Activated T-helper 17 cell treated with anti-CD3 and anti-CD28 coated beads, Interleukin-2, amount 50 U/mL, for 72 hours (primary cell): ENCODE measurements at regions not wholly inside any gene's neighbourhood (a gene's known extent, or its start where the extent isn't known, plus 50 kb on each side); places are given as distances from the start of the nearest gene placed in this dataset.

Source experiments
- ATAC-seq: fragments of 150-1000 bp; cut with Tn5 transposase; replicated peaks from 2 replicates; pipeline ENCODE4 v1.10.0; 2021; ENCODE audit warnings: mild to moderate bottlenecking, moderate library complexity
- H3K27ac Mint-ChIP-seq: one replicate; pipeline ENCODE4 v1.8.0; 2022; ENCODE audit warnings: mixed read lengths
- H3K27me3 Mint-ChIP-seq: one replicate; pipeline ENCODE4 v1.8.0; 2022; ENCODE audit warnings: mixed read lengths
- H3K36me3 Mint-ChIP-seq: one replicate; pipeline ENCODE4 v1.8.0; 2022; ENCODE audit warnings: low read depth, mild to moderate bottlenecking, mixed read lengths
- H3K4me1 Mint-ChIP-seq: one replicate; pipeline ENCODE4 v1.8.0; 2022; ENCODE audit warnings: mixed read lengths
- H3K4me3 Mint-ChIP-seq: one replicate; pipeline ENCODE4 v1.8.0; 2022; ENCODE audit warnings: mild to moderate bottlenecking, mixed read lengths
- H3K9me3 Mint-ChIP-seq: one replicate; pipeline ENCODE4 v1.8.0; 2022; ENCODE audit warnings: mixed read lengths

DNA sequence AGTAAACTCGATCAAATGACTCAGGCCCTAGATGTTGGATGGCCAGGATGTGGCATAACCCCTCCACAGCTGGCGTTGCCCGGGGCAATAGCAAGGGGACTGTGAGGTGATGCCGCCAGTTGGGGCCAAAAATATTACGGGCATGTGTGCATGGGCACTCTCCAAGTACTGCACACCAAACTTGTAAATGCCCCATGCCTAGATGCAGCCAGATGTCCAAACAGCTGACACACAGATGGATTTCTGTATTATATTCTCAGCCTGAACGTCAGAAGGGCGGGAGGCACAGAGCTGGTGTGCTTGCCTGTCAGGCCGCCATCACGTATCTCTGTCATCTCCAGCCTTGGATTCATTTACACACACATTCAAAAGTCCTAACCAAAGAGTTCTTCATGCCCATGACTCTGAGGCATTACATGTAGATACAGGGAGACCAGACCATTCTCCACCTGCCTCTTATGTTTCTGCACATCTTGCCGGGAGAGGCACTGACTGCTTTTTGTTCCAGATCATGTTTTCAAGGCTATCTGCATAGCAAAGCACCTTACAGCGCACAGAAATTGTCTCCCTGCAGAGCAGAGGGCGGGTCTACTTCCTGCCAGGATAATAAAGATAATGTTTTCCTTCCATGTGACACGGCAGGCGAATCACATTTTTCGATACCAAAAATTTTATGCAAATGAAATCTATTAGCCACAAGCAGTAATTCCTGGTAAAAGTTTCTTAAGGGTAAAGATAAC is 200.9 kb upstream of the ADAMTS16 start:
- H3K4me3 Mint-ChIP-seq, result no peak overlapping the region
- no peaks in the 10 kb centered on the region for H3K27me3 Mint-ChIP-seq
- no peaks in the 10 kb centered on the region for H3K36me3 Mint-ChIP-seq
- no peaks in the 10 kb centered on the region for H3K9me3 Mint-ChIP-seq
- no peak overlapping the region for H3K27ac Mint-ChIP-seq
- no peaks in the 10 kb centered on the region for H3K4me1 Mint-ChIP-seq
- no peak for ATAC-seq

DNA sequence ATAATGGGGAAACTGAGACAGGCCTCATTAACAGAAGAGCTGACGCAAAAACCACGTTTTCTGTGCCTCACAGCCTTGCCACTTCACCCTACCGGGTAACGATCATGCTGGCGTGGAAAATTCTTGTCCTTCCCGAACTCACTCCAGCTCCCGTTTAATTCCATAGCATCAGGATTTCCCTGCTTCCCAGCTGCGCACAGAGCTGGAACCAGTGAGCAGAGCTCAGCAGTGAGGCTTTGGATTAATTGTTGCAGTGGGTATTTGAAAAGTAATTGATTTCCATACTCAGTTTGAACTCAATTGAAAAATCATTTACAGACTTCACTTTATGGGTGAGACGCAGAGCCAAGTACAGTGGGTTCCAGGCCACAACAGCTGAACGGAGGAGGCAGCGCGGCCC is 199.0 kb upstream of the ADAMTS16 start:
- ATAC-seq, result no peak
- no peak overlapping the region for H3K4me3 Mint-ChIP-seq
- H3K27me3 Mint-ChIP-seq, result no peaks in the 10 kb centered on the region
- H3K36me3 Mint-ChIP-seq, result no peaks in the 10 kb centered on the region
- no peaks in the 10 kb centered on the region for H3K9me3 Mint-ChIP-seq
- no peaks in the 10 kb centered on the region for H3K4me1 Mint-ChIP-seq
- no peak overlapping the region for H3K27ac Mint-ChIP-seq

DNA sequence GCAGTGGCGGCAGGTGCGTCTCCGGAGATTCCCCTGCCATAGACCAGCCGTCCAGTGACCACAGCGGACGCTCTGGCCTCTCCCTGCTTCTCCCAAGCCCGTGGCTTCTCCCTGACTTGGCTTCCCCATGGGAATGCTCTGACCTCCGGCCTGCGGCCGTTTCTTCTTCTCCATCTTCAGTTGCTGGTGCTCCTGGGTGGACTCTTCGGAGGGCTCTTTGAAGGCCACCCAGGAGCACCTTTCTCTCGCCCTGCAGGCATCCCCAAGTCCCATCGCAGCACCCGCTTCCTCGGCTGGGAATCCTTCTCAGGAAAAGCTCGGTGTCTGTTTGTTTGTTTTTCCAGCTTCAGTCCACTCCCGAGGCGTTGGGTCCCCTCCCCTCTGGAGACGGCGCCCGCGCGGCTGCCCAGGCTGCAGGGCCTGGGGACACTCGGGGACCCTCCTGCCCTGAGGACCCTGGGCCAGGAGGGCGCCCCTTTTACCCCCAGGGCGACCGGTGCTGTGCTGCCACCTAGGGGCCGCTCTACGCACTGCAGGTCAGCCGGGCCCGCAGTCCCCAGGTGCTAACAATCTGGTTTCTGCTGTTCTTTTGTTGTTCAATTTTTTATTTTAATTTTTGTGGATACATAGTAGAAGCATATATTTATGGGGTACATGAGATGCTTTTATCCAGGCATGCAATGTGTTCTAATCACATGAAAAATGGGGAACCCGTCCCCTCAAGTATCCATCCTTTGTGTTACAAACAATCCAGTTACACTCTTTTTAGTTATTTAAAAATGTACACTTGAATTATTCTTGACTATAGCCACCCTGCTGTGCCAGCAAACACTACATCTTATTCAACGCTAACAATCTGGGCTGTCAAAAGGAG is 197.9 kb upstream of the ADAMTS16 start:
- no peaks in the 10 kb centered on the region for H3K9me3 Mint-ChIP-seq
- no peak overlapping the region for H3K27ac Mint-ChIP-seq
- H3K4me3 Mint-ChIP-seq, result no peak overlapping the region
- H3K36me3 Mint-ChIP-seq, result no peaks in the 10 kb centered on the region
- no peaks in the 10 kb centered on the region for H3K27me3 Mint-ChIP-seq
- H3K4me1 Mint-ChIP-seq, result no peaks in the 10 kb centered on the region
- ATAC-seq, result no peak

DNA sequence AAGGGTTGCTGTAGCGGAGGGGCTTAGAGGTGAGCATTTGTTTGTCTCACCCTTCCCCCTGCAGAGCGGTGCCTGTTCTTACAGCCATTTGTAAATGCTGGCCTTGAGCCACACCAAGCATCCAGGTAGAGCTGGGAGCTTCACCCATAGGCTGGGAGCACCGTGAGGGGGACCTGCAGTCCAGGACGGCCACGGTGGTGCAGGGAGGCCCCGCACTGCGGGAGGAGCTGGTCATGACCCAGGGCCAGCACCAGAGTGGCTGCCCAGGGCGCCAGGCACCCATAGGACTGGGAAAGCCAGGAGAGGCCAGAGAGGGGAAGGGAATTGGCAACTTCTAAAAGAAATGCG is 197.3 kb upstream of the ADAMTS16 start:
- no peaks in the 10 kb centered on the region for H3K27me3 Mint-ChIP-seq

DNA sequence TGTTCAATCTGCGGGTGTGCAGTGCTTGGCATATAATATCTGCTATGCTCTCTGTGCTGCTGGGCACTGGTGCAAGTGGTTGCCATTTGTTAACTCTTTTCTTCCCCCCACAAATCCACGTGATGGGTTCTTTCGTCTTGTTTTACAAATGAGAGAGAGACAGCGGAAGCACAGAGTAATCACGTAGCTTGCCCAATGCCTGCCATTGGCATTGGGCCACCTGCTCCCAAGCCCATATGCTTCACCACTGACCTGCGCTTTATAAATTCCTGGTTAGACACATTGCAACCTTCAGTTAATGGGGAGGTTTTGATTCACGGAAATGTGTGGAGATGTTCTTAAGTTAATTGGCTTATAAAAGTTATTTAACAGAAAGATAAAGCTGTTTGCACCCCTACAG is 194.8 kb upstream of the ADAMTS16 start:
- Mint-ChIP-seq H3K9me3 (no peaks in the 10 kb centered on the region), H3K27me3 (no peaks in the 10 kb centered on the region), H3K4me1 (no peaks in the 10 kb centered on the region), H3K36me3 (no peaks in the 10 kb centered on the region), H3K4me3 (no peak overlapping the region), H3K27ac (no peak overlapping the region)
- no peak for ATAC-seq

More for the DNA sequence above, 197.3 kb upstream of the ADAMTS16 start:
- Mint-ChIP-seq H3K9me3 (no peaks in the 10 kb centered on the region), H3K4me3 (no peak overlapping the region), H3K36me3 (no peaks in the 10 kb centered on the region), H3K27ac (no peak overlapping the region), H3K4me1 (no peaks in the 10 kb centered on the region)
- no peak for ATAC-seq

DNA sequence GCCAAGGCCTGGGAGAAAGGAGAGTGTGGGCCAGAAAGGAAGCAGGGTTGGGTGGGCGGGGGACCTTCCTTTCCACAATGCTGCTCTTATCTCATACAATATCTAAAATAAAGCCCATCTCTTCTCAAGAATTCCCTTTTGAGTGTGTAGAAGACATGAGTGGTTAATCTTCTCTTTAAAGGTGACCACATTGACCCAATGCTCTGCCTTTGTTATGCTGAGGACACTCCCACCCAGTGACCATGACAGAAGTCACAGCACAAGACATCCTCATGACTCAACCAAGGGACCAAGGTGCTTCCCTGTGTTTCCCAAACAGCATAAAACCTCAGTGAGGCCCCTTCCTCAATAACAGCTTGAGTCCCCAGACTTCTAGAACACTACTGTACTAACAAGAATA is 193.0 kb upstream of the ADAMTS16 start:
- Mint-ChIP-seq H3K4me3 (no peak overlapping the region), H3K4me1 (no peaks in the 10 kb centered on the region), H3K9me3 (no peaks in the 10 kb centered on the region), H3K36me3 (no peaks in the 10 kb centered on the region), H3K27ac (no peak overlapping the region), H3K27me3 (no peaks in the 10 kb centered on the region)
- ATAC-seq, result no peak

DNA sequence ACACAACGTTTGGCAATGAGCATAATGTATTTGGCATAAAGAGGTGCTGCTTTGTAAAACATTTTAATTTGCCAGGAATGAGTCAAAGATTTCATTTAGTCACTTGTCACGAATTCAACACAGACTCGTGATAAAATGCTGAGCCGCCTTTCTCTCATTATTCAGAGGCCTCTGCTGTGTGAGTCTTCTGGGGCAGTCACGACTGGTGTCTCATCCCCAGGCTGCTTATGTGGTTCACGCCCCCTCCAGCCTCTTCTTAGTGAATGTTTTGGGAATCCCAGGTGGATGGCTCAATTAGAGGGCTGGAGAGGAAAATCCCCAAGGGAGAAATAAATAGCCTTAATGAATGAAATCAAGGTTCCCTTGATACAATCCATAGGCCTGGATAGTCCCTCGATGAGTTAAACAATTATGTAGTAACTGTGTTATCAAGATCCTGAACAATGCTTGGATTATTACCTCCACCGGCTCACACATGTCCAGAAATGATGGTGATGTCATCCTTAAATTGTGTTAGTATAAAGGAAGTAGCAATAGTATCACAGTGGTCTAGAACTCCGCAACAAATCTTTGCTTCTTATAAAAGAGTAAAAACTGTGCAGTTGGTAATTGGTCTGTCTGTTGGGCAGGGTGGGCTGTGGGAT is 192.1 kb upstream of the ADAMTS16 start:
- H3K27ac Mint-ChIP-seq, result no peak overlapping the region
- H3K4me1 Mint-ChIP-seq, result no peaks in the 10 kb centered on the region
- H3K9me3 Mint-ChIP-seq, result no peaks in the 10 kb centered on the region
- H3K36me3 Mint-ChIP-seq, result no peaks in the 10 kb centered on the region
- no peak for ATAC-seq
- no peak overlapping the region for H3K4me3 Mint-ChIP-seq
- H3K27me3 Mint-ChIP-seq, result no peaks in the 10 kb centered on the region

DNA sequence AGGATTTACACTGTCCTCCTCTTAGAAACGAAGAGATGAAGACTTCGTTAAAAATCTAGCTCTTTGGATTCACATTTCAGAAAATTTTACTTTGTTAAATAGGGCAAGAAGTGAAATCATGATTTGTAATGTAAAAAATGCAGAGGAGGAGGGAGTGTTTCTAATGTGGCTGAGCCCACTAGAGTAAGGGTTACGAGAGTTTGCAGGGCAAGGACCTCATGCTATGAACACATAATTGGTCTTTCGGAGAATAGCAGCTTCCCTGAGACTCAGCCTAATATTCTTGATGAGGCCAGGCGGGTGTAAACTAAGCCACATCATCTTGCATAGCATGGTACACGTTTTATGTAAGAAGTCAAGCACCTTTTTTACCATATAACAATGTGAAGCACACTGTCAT is 191.0 kb upstream of the ADAMTS16 start:
- Mint-ChIP-seq H3K9me3 (no peaks in the 10 kb centered on the region), H3K4me1 (no peaks in the 10 kb centered on the region)

DNA sequence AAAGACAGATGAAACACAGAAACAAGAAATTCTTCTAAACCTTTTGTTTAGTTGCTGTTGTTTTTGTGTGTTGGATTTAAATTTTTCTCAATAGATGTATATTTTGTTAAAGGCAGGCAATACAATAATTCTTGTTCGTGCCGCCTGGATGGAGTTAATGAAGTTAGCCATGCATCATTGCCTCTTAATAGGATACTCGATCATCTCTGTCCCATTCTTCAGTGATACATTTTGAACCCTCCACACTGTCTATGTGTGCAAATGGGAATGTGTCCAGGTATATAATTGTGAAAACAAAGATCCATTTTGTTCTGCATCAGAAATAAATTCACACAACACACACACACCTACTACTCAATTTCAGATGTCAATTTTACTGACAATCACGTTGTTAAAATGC is 186.6 kb upstream of the ADAMTS16 start:
- peaks cover 3% of the 10 kb centered on the region for H3K27me3 Mint-ChIP-seq
- H3K4me3 Mint-ChIP-seq, result no peak overlapping the region
- H3K27ac Mint-ChIP-seq, result no peak overlapping the region
- H3K36me3 Mint-ChIP-seq, result no peaks in the 10 kb centered on the region
- no peaks in the 10 kb centered on the region for H3K4me1 Mint-ChIP-seq
- no peak for ATAC-seq
- peaks cover 13% of the 10 kb centered on the region for H3K9me3 Mint-ChIP-seq

More for the DNA sequence above, 191.0 kb upstream of the ADAMTS16 start:
- ATAC-seq, result no peak
- Mint-ChIP-seq H3K4me3 (no peak overlapping the region), H3K27ac (no peak overlapping the region), H3K27me3 (no peaks in the 10 kb centered on the region), H3K36me3 (no peaks in the 10 kb centered on the region)

DNA sequence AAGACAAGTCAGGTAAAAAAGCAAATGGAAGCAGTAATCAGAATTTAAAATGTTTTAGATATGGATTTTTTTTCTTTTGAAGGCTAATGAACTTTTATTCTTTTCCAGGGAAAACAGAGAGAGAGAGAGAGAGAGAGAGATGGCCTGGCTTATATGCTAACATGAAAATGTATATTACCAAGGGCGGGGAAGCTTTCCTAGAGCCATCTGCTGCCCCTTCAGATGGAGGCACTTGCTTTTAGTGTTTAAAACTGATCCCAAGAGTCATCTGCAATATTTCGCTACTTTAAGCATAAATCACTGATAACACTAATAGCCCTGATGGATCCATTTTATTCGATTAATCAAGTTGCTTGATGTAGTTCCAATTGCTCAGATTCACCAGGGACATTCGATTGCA is 186.1 kb upstream of the ADAMTS16 start:
- Mint-ChIP-seq H3K27me3 (peaks cover 3% of the 10 kb centered on the region), H3K27ac (no peak overlapping the region), H3K9me3 (peaks cover 13% of the 10 kb centered on the region), H3K4me1 (no peaks in the 10 kb centered on the region), H3K36me3 (no peaks in the 10 kb centered on the region), H3K4me3 (no peak overlapping the region)
- no peak for ATAC-seq

DNA sequence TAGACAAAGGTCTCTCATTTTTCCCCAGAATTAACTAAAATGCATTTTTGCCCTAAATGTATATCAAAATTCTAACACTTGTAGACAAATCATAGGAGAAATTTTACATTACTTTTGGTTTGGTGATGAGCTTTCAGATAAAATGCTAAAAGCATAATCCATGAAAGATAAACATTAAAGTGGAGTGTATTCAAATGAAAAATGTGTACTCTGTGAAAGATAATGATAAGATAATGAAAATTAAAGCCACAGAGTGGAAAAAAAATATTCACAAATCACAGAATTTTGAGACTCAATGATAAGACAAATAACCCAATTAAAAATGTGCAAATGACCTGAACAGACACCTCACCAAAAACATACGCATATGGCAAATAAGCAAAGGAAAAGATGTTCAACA is 176.9 kb upstream of the ADAMTS16 start:
- no peak overlapping the region for H3K27ac Mint-ChIP-seq

DNA sequence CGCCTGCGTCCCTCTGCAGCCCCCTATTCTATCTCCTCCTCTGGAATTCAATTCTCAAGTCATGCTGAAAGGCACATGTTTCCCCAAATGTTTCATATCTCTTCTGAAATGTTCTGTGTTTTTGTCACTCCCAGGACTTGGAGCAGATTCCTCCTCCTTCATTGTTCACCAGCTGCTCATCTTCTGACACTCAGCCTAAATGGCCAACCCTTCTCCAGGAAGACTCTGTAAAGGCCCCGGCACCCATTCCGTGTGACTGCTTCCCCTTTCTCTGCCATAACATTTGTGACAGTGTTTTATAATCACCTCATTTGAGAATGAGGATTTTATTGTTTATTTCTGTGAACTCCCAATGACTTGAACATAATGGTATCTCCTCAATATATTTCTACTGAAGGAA is 170.8 kb upstream of the ADAMTS16 start:
- H3K27me3 Mint-ChIP-seq, result no peaks in the 10 kb centered on the region
- H3K9me3 Mint-ChIP-seq, result no peaks in the 10 kb centered on the region
- no peak for ATAC-seq
- no peaks in the 10 kb centered on the region for H3K4me1 Mint-ChIP-seq
- H3K27ac Mint-ChIP-seq, result no peak overlapping the region
- H3K4me3 Mint-ChIP-seq, result no peak overlapping the region
- H3K36me3 Mint-ChIP-seq, result no peaks in the 10 kb centered on the region

More for the DNA sequence above, 176.9 kb upstream of the ADAMTS16 start:
- no peak overlapping the region for H3K4me3 Mint-ChIP-seq
- no peaks in the 10 kb centered on the region for H3K36me3 Mint-ChIP-seq
- H3K27me3 Mint-ChIP-seq, result no peaks in the 10 kb centered on the region
- no peaks in the 10 kb centered on the region for H3K9me3 Mint-ChIP-seq
- no peak for ATAC-seq
- H3K4me1 Mint-ChIP-seq, result no peaks in the 10 kb centered on the region

DNA sequence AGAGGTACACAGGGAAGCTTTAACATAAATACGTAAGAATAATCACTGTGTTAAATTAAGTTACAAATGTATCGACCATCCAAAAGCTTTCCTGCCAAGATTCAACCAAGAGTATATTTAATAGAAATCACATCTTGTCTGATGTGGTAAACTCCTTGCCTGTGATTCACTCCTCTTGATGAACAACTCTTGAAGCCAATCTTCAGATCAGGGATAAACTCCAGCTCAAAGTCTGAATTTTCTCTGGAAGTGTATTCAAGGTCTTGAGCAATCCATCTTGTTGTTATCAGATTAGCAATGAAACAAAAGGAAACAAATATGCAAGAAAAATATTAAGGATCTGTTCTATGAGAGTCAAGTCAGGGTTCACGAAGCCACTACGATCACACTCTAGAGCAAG is 170.0 kb upstream of the ADAMTS16 start:
- no peak for ATAC-seq
- Mint-ChIP-seq H3K9me3 (peaks cover 1% of the 10 kb centered on the region), H3K4me3 (no peak overlapping the region), H3K4me1 (no peaks in the 10 kb centered on the region), H3K27ac (no peak overlapping the region), H3K36me3 (no peaks in the 10 kb centered on the region), H3K27me3 (no peaks in the 10 kb centered on the region)

DNA sequence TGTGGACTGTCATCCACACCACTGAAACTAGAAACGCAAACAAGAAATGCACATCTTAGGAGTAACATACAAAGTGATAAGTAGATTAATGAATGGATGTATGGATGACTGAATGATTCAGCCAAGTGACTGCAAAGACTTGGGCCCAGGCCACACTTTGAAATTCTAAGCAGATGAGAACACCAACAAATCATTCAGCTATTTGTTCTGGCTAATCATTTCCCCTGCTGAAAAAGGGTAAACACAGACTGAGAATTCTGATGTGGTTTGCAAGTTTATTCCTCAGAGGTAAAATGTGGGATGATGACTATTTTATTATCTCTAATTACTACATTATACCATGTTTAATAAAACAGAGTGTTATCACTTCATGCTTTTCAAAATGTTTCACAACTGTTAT is 163.2 kb upstream of the ADAMTS16 start:
- no peaks in the 10 kb centered on the region for H3K36me3 Mint-ChIP-seq
- no peak for ATAC-seq
- no peak overlapping the region for H3K27ac Mint-ChIP-seq

More for the DNA sequence above, 163.2 kb upstream of the ADAMTS16 start:
- no peak overlapping the region for H3K4me3 Mint-ChIP-seq
- peaks cover 4% of the 10 kb centered on the region for H3K9me3 Mint-ChIP-seq
- no peaks in the 10 kb centered on the region for H3K27me3 Mint-ChIP-seq
- H3K4me1 Mint-ChIP-seq, result no peaks in the 10 kb centered on the region
